Effector CD4-positive, alpha-beta T cell (primary cell): ENCODE measurements at regions not wholly inside any gene's neighbourhood (a gene's known extent, or its start where the extent isn't known, plus 50 kb on each side); places are given as distances from the start of the nearest gene placed in this dataset.
"Not testable (repeated sequence)": the region's sequence is repeated elsewhere in the genome, so short reads cannot be mapped to it uniquely, and the experiment has no call there.

Experiments used
- DNase-seq: peaks from one replicate; pipeline ENCODE4 v3.0.0-alpha.2; 2020

GRCh38 chrX:14347523-14347922 is 181.8 kb upstream of the GLRA2 start:
- DNase-seq: no peak

- DNase-seq: no peak
Observed at GRCh38 chrX:14344172-14344940, 185.0 kb upstream of the GLRA2 start.

- DNase-seq: no peak
Observed at GRCh38 chrX:14309431-14309830, 219.9 kb upstream of the GLRA2 start.

- DNase-seq: not testable (repeated sequence)
Observed at GRCh38 chrX:14308976-14309375, 220.4 kb upstream of the GLRA2 start.

- DNase-seq: no peak
Observed at GRCh38 chrX:14303891-14304290, 225.4 kb upstream of the GLRA2 start.

GRCh38 chrX:14302561-14302960 is 226.8 kb upstream of the GLRA2 start:
- DNase-seq: not testable (repeated sequence)

- DNase-seq: no peak
Observed at GRCh38 chrX:14300376-14300775, 229.0 kb upstream of the GLRA2 start.

GRCh38 chrX:14295426-14295825 is 233.9 kb upstream of the GLRA2 start:
- DNase-seq: no peak

GRCh38 chrX:14291666-14292500 is 237.5 kb upstream of the GLRA2 start:
- DNase-seq: no peak

- no peak for DNase-seq
Observed at GRCh38 chrX:14290335-14290734, 239.0 kb upstream of the GLRA2 start.

- no peak for DNase-seq
Observed at GRCh38 chrX:14274691-14275090, 245.0 kb upstream of the GEMIN8 start.

GRCh38 chrX:14267216-14267615 is 237.5 kb upstream of the GEMIN8 start:
- DNase-seq: no peak

- DNase-seq: no peak
Observed at GRCh38 chrX:14266705-14267104, 237.0 kb upstream of the GEMIN8 start.

- no peak for DNase-seq
Observed at GRCh38 chrX:14243823-14244222, 214.1 kb upstream of the GEMIN8 start.

- DNase-seq: no peak
Observed at GRCh38 chrX:14235004-14235403, 205.3 kb upstream of the GEMIN8 start.

- no peak for DNase-seq
Observed at GRCh38 chrX:14232688-14233087, 203.0 kb upstream of the GEMIN8 start.

- DNase-seq: no peak
Observed at GRCh38 chrX:14228611-14229010, 198.9 kb upstream of the GEMIN8 start.

- no peak for DNase-seq
Observed at GRCh38 chrX:14220386-14220944, 190.8 kb upstream of the GEMIN8 start.

- no peak for DNase-seq
Observed at GRCh38 chrX:14209034-14209433, 179.3 kb upstream of the GEMIN8 start.

GRCh38 chrX:14194711-14195110 is 165.0 kb upstream of the GEMIN8 start:
- no peak for DNase-seq

- DNase-seq: no peak
Observed at GRCh38 chrX:14193547-14193946, 163.9 kb upstream of the GEMIN8 start.

GRCh38 chrX:14173873-14174272 is 144.2 kb upstream of the GEMIN8 start:
- no peak for DNase-seq

GRCh38 chrX:14164828-14165227 is 135.1 kb upstream of the GEMIN8 start:
- no peak for DNase-seq

- DNase-seq: no peak
Observed at GRCh38 chrX:14125462-14125861, 95.8 kb upstream of the GEMIN8 start.
